ENCODE measurements at regions not wholly inside any gene's neighbourhood (a gene's known extent, or its start where the extent isn't known, plus 50 kb on each side); places are given as distances from the start of the nearest gene placed in this dataset.
A peak's percentile ranks its signal among the peaks of the same experiment; 100 is the strongest.

- peak; percentile 32 for DNase-seq (ENCODE audit: low read depth)
Measured at GRCh38 chr10:31143331-31143935, 111.8 kb upstream of the ZNF438 start.

GRCh38 chr10:31145986-31146385 lies 114.3 kb upstream of the ZNF438 start:
- no peak for DNase-seq (ENCODE audit: low read depth)

- peak; percentile 89 for DNase-seq (ENCODE audit: low read depth)
Measured at GRCh38 chr10:31146491-31147209, 115.0 kb upstream of the ZNF438 start.

GRCh38 chr10:31147210-31147608 lies 115.5 kb upstream of the ZNF438 start:
- DNase-seq (ENCODE audit: low read depth): peak; percentile 93

GRCh38 chr10:31148951-31149350 lies 117.3 kb upstream of the ZNF438 start:
- DNase-seq (ENCODE audit: low read depth): peak; percentile 33

GRCh38 chr10:31149835-31150512 lies 118.3 kb upstream of the ZNF438 start:
- DNase-seq (ENCODE audit: low read depth): no peak

GRCh38 chr10:31151301-31151700 lies 119.6 kb upstream of the ZNF438 start:
- DNase-seq (ENCODE audit: low read depth): no peak

GRCh38 chr10:31152421-31153135 lies 120.9 kb upstream of the ZNF438 start:
- no peak for DNase-seq (ENCODE audit: low read depth)

- DNase-seq (ENCODE audit: low read depth): no peak
Measured at GRCh38 chr10:31153161-31153560, 121.5 kb upstream of the ZNF438 start.

GRCh38 chr10:31153692-31154091 lies 122.0 kb upstream of the ZNF438 start:
- DNase-seq (ENCODE audit: low read depth): no peak

GRCh38 chr10:31154996-31155395 lies 123.3 kb upstream of the ZNF438 start:
- DNase-seq (ENCODE audit: low read depth): no peak

GRCh38 chr10:31157123-31158010 lies 125.7 kb upstream of the ZNF438 start:
- DNase-seq (ENCODE audit: low read depth): no peak

GRCh38 chr10:31158011-31158658 lies 126.5 kb upstream of the ZNF438 start:
- DNase-seq (ENCODE audit: low read depth): peak; percentile 38

GRCh38 chr10:31166606-31167005 lies 134.9 kb upstream of the ZNF438 start:
- DNase-seq (ENCODE audit: low read depth): no peak

GRCh38 chr10:31170636-31171035 lies 139.0 kb upstream of the ZNF438 start:
- no peak for DNase-seq (ENCODE audit: low read depth)

GRCh38 chr10:31171402-31172083 lies 139.9 kb upstream of the ZNF438 start:
- DNase-seq (ENCODE audit: low read depth): no peak

GRCh38 chr10:31172925-31173324 lies 141.3 kb upstream of the ZNF438 start:
- no peak for DNase-seq (ENCODE audit: low read depth)

- no peak for DNase-seq (ENCODE audit: low read depth)
Measured at GRCh38 chr10:31173752-31174151, 142.1 kb upstream of the ZNF438 start.

GRCh38 chr10:31179091-31179680 lies 139.8 kb upstream of the ZEB1 start:
- DNase-seq (ENCODE audit: low read depth): no peak
